Prostate gland (tissue), 2 donors: ENCODE measurements at regions not wholly inside any gene's neighbourhood (a gene's known extent, or its start where the extent isn't known, plus 50 kb on each side); places are given as distances from the start of the nearest gene placed in this dataset.

ENCODE experiments used
- DNase-seq: peaks from one replicate; pipeline ENCODE4 v3.0.0-alpha.2; 2019; ENCODE audit warnings: low spot score
- H3K27ac ChIP-seq, 2 donors: fragments of 200-600 bp; sonication (generic); 2 replicates each; pipeline ENCODE4 v1.5.1; 2017 to 2019
- H3K27me3 ChIP-seq: fragments of 200-600 bp; sonication (generic); replicated peaks from 2 replicates; pipeline ENCODE4 v1.5.1; 2019; ENCODE audit not compliant: insufficient read depth
- H3K36me3 ChIP-seq, 2 donors: fragments of 200-600 bp; sonication (generic); 1 replicate in 1 of 2; 2 replicates in 1 of 2; pipeline versions ENCODE4 v1.5.1 to v1.8.1; 2017 to 2019
- H3K4me1 ChIP-seq: fragments of 200-600 bp; sonication (generic); replicated peaks from 2 replicates; pipeline ENCODE4 v1.5.1; 2019
- H3K4me3 ChIP-seq, 2 donors: fragments of 200-600 bp; sonication (generic); 2 replicates each; pipeline ENCODE4 v1.5.1; 2017 to 2019
- H3K9me3 ChIP-seq: fragments of 200-600 bp; sonication (generic); 2 replicates; pipeline ENCODE4 v1.5.1; 2017
- POLR2A ChIP-seq: fragments of 450-650 bp; IDR thresholded peaks from one replicate; pipeline ENCODE4 v1.6.1; 2016; ENCODE audit warnings: antibody characterized with exemption, mild to moderate bottlenecking
- POLR2AphosphoS5 ChIP-seq: sonication (generic); formaldehyde crosslinking; IDR thresholded peaks from one replicate; pipeline ENCODE4 v1.6.1; 2017; ENCODE audit warnings: antibody characterized with exemption
- WGBS: methylation state at CpG from one replicate; pipeline ENCODE4 v1.1.5; 2018; 5-methylcytosine and 5-hydroxymethylcytosine counted together
- intact Hi-C: fragments of 100-400 bp; cut with DNase I; formaldehyde crosslinking; loops from one replicate; pipeline ENCODE4 v1.14.2; 2022
- TF ChIP-seq, protein P1 (sequence below), 4 experiments: fragments of 200-600 bp in 2 of 4; fragments of 450-650 bp in 2 of 4; sonication (generic) in 2 of 4; IDR thresholded peaks; 1 replicate in 3 of 4; 2 replicates in 1 of 4; pipeline ENCODE4 v1.5.1; 2016 to 2019; ENCODE audit warnings: antibody characterized with exemption in 4 of 4, mild to moderate bottlenecking in 2 of 4, moderate library complexity in 2 of 4

DNA sequence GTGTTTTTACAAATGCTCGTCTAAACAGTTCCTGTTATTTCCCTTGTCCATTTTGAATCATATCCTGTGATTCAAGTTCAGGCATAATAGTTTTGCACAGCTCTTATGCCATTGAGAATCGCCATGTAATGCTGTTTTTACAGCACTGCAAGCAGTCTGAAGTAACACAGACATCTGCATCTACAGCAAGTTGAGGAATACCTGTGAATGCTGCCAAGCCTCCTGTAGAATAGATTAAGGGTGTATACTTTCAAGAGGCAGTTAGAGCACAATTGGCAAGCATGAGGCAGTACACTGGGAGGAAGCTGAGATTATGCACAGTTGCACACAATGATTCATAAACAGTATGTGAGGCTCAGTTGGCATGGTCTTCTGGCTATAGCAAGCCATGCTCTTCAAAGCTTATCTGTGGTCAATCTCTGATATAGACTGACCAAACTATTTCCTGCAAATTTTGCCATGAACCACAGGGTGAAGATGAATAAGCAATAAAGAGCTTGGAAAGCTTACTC lies 121.9 kb upstream of the AKR1E2 start:
- intact Hi-C loops: no loop called here
- H3K4me3 ChIP-seq: no peak overlapping the region
- no peaks in the 10 kb centered on the region for H3K27me3 ChIP-seq
- WGBS: 40% methylated on average over 2 of the region's 2 CpGs
- no peak for DNase-seq
- no peak overlapping the region for H3K27ac ChIP-seq
- no peaks in the 10 kb centered on the region for H3K4me1 ChIP-seq
- TF ChIP-seq, protein P1, sequence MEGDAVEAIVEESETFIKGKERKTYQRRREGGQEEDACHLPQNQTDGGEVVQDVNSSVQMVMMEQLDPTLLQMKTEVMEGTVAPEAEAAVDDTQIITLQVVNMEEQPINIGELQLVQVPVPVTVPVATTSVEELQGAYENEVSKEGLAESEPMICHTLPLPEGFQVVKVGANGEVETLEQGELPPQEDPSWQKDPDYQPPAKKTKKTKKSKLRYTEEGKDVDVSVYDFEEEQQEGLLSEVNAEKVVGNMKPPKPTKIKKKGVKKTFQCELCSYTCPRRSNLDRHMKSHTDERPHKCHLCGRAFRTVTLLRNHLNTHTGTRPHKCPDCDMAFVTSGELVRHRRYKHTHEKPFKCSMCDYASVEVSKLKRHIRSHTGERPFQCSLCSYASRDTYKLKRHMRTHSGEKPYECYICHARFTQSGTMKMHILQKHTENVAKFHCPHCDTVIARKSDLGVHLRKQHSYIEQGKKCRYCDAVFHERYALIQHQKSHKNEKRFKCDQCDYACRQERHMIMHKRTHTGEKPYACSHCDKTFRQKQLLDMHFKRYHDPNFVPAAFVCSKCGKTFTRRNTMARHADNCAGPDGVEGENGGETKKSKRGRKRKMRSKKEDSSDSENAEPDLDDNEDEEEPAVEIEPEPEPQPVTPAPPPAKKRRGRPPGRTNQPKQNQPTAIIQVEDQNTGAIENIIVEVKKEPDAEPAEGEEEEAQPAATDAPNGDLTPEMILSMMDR (IDR thresholded peaks at IDR 0.05): no peak
- TF ChIP-seq POLR2A: no peak
- TF ChIP-seq POLR2AphosphoS5: no peak
- no peaks in the 10 kb centered on the region for H3K9me3 ChIP-seq
- no peaks in the 10 kb centered on the region for H3K36me3 ChIP-seq

GRCh38 chr10:4701016-4701415 lies 125.0 kb upstream of the AKR1E2 start:
- intact Hi-C loops: no loop called here
- Histone ChIP-seq H3K4me3 (no peak overlapping the region), H3K9me3 (no peaks in the 10 kb centered on the region), H3K4me1 (no peaks in the 10 kb centered on the region), H3K36me3 (no peaks in the 10 kb centered on the region), H3K27me3 (no peaks in the 10 kb centered on the region), H3K27ac (no peak overlapping the region)
- no peak for DNase-seq
- WGBS: 76% methylated on average over 4 of the region's 4 CpGs
- TF ChIP-seq, protein P1 (IDR thresholded peaks at IDR 0.05): no peak
- TF ChIP-seq POLR2A (no peak), POLR2AphosphoS5 (no peak)

- intact Hi-C loops: no loop called here
These were observed 125.9 kb upstream of the AKR1E2 start for GRCh38 chr10:4699950-4700730.

DNA sequence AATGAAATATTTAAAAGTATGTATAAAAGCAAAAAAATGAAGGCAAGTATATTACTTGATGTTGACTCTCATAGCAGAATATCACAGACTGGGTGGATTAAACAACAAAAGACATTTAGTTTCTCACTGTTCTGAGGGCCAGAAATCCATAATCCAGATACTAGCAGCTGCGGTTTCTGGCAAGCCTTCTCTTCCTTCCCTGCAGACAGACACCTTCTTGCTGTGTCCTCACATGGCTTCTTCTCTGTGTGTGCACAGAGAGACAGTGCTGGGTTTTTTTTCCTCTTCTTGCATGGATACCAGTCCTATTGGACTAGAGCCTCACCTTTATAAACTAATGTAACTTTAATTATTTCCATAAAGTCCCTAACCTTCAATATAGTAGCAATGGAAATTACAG lies 127.9 kb upstream of the AKR1E2 start:
- DNase-seq: no peak
- Histone ChIP-seq H3K4me1 (no peaks in the 10 kb centered on the region), H3K27me3 (no peaks in the 10 kb centered on the region), H3K9me3 (no peaks in the 10 kb centered on the region), H3K4me3 (no peak overlapping the region), H3K36me3 (no peaks in the 10 kb centered on the region), H3K27ac (no peak overlapping the region)
- intact Hi-C loops: no loop called here
- TF ChIP-seq POLR2AphosphoS5 (no peak), POLR2A (no peak)
- 30% methylated on average over 1 of the region's 1 CpG for WGBS

More at GRCh38 chr10:4699950-4700730, 125.9 kb upstream of the AKR1E2 start:
- DNase-seq: no peak
- TF ChIP-seq POLR2A: no peak
- no peak for TF ChIP-seq POLR2AphosphoS5
- TF ChIP-seq, protein P1 (IDR thresholded peaks at IDR 0.05): no peak
- WGBS: 83% methylated on average over 3 of the region's 3 CpGs
- no peaks in the 10 kb centered on the region for H3K9me3 ChIP-seq
- H3K4me3 ChIP-seq: no peak overlapping the region
- no peak overlapping the region for H3K27ac ChIP-seq
- H3K36me3 ChIP-seq: no peaks in the 10 kb centered on the region
- H3K27me3 ChIP-seq: no peaks in the 10 kb centered on the region
- no peaks in the 10 kb centered on the region for H3K4me1 ChIP-seq

GRCh38 chr10:4696186-4696585 lies 129.8 kb upstream of the AKR1E2 start:
- 68% methylated on average over 3 of the region's 3 CpGs for WGBS
- Histone ChIP-seq H3K27me3 (no peaks in the 10 kb centered on the region), H3K36me3 (no peaks in the 10 kb centered on the region), H3K27ac (no peak overlapping the region), H3K4me3 (no peak overlapping the region), H3K9me3 (no peaks in the 10 kb centered on the region), H3K4me1 (no peaks in the 10 kb centered on the region)
- intact Hi-C loops: no loop called here
- no peak for DNase-seq
- TF ChIP-seq POLR2AphosphoS5: no peak
- no peak for TF ChIP-seq POLR2A
- TF ChIP-seq, protein P1 (IDR thresholded peaks at IDR 0.05): no peak
